ENCODE measurements at regions not wholly inside any gene's neighbourhood (a gene's known extent, or its start where the extent isn't known, plus 50 kb on each side); places are given as distances from the start of the nearest gene placed in this dataset.

GRCh38 chr10:44281662-44282061, 103.2 kb downstream of the CXCL12 start:
- H3F3A ChIP-seq (ENCODE audit: low read depth): no peaks in the 10 kb centered on the region
- no peaks in the 10 kb centered on the region for H3K27me3 ChIP-seq (ENCODE audit: insufficient read depth, low read length, poor library complexity, severe bottlenecking)
- H3K36me3 ChIP-seq (ENCODE audit: insufficient read depth, low read length): no peaks in the 10 kb centered on the region
- no peaks in the 10 kb centered on the region for H3K9me3 ChIP-seq (ENCODE audit: insufficient read depth, low read depth, low read length)
- H2AFZ ChIP-seq (ENCODE audit: low read length): no peak overlapping the region
- no peak overlapping the region for H3K4me3 ChIP-seq (ENCODE audit: low read length, poor library complexity, severe bottlenecking)
- H4K20me1 ChIP-seq (ENCODE audit: insufficient read depth, low read length, poor library complexity, severe bottlenecking): no peaks in the 10 kb centered on the region
- no peaks in the 10 kb centered on the region for H3K9me2 ChIP-seq (replicated peaks; ENCODE audit: low read depth, low read length)
- H3K4me2 ChIP-seq (ENCODE audit: low read depth, low read length, poor library complexity, severe bottlenecking): no peak overlapping the region
- H3K4me1 ChIP-seq (ENCODE audit: insufficient read depth, low read length, poor library complexity, severe bottlenecking): no peaks in the 10 kb centered on the region
- no peaks in the 10 kb centered on the region for H3K79me2 ChIP-seq (ENCODE audit: insufficient read depth, low read length)
- no peak overlapping the region for H3K9ac ChIP-seq (ENCODE audit: low read depth, low read length, poor library complexity, severe bottlenecking)
- TF ChIP-seq EZH2phosphoT487 (IDR thresholded peaks at IDR 0.05; ENCODE audit: borderline replicate concordance) (no peak), CTCF (conservative IDR thresholded peaks at IDR 0.05; ENCODE audit: low read length) (no peak)

- Histone ChIP-seq H2AFZ (ENCODE audit: low read length) (no peak overlapping the region), H3K4me2 (ENCODE audit: low read depth, low read length, poor library complexity, severe bottlenecking) (no peak overlapping the region), H3K27me3 (ENCODE audit: insufficient read depth, low read length, poor library complexity, severe bottlenecking) (no peaks in the 10 kb centered on the region), H3K9me2 (replicated peaks; ENCODE audit: low read depth, low read length) (no peaks in the 10 kb centered on the region), H4K20me1 (ENCODE audit: insufficient read depth, low read length, poor library complexity, severe bottlenecking) (no peaks in the 10 kb centered on the region), H3K4me3 (ENCODE audit: low read length, poor library complexity, severe bottlenecking) (no peak overlapping the region), H3K9me3 (ENCODE audit: insufficient read depth, low read depth, low read length) (no peaks in the 10 kb centered on the region), H3K4me1 (ENCODE audit: insufficient read depth, low read length, poor library complexity, severe bottlenecking) (no peaks in the 10 kb centered on the region), H3K36me3 (ENCODE audit: insufficient read depth, low read length) (no peaks in the 10 kb centered on the region), H3K79me2 (ENCODE audit: insufficient read depth, low read length) (no peaks in the 10 kb centered on the region), H3K9ac (ENCODE audit: low read depth, low read length, poor library complexity, severe bottlenecking) (no peak overlapping the region), H3F3A (ENCODE audit: low read depth) (no peaks in the 10 kb centered on the region)
- TF ChIP-seq CTCF (conservative IDR thresholded peaks at IDR 0.05; ENCODE audit: low read length): no peak
- TF ChIP-seq EZH2phosphoT487 (IDR thresholded peaks at IDR 0.05; ENCODE audit: borderline replicate concordance): no peak
These were observed 103.7 kb downstream of the CXCL12 start for GRCh38 chr10:44281089-44281613.

- H2AFZ ChIP-seq (ENCODE audit: low read length): no peak overlapping the region
- no peak overlapping the region for H3K4me2 ChIP-seq (ENCODE audit: low read depth, low read length, poor library complexity, severe bottlenecking)
- H3K79me2 ChIP-seq (ENCODE audit: insufficient read depth, low read length): no peaks in the 10 kb centered on the region
- H3K9ac ChIP-seq (ENCODE audit: low read depth, low read length, poor library complexity, severe bottlenecking): no peak overlapping the region
- no peaks in the 10 kb centered on the region for H3F3A ChIP-seq (ENCODE audit: low read depth)
- H3K9me3 ChIP-seq (ENCODE audit: insufficient read depth, low read depth, low read length): no peaks in the 10 kb centered on the region
- H3K4me3 ChIP-seq (ENCODE audit: low read length, poor library complexity, severe bottlenecking): no peak overlapping the region
- H3K27me3 ChIP-seq (ENCODE audit: insufficient read depth, low read length, poor library complexity, severe bottlenecking): no peaks in the 10 kb centered on the region
- H3K9me2 ChIP-seq (replicated peaks; ENCODE audit: low read depth, low read length): no peaks in the 10 kb centered on the region
- no peaks in the 10 kb centered on the region for H3K36me3 ChIP-seq (ENCODE audit: insufficient read depth, low read length)
- TF ChIP-seq EZH2phosphoT487 (IDR thresholded peaks at IDR 0.05; ENCODE audit: borderline replicate concordance) (no peak), CTCF (conservative IDR thresholded peaks at IDR 0.05; ENCODE audit: low read length) (no peak)
- no peaks in the 10 kb centered on the region for H4K20me1 ChIP-seq (ENCODE audit: insufficient read depth, low read length, poor library complexity, severe bottlenecking)
- H3K4me1 ChIP-seq (ENCODE audit: insufficient read depth, low read length, poor library complexity, severe bottlenecking): no peaks in the 10 kb centered on the region
These were observed 104.5 kb downstream of the CXCL12 start for GRCh38 chr10:44280226-44281014.
